Tibial artery (tissue), 4 donors: ENCODE measurements at regions not wholly inside any gene's neighbourhood (a gene's known extent, or its start where the extent isn't known, plus 50 kb on each side); places are given as distances from the start of the nearest gene placed in this dataset.

Source experiments
- DNase-seq, 2 donors: peaks; one replicate each; pipeline ENCODE4 v3.0.0-alpha.2; 2019
- H3K27ac ChIP-seq, 2 donors: fragments of 200-600 bp; sonication (generic) in 1 of 2; 1 replicate in 1 of 2; 2 replicates in 1 of 2; pipeline ENCODE4 v1.5.1; 2018 to 2019; ENCODE audit warnings: mild to moderate bottlenecking in 1 of 2
- H3K27me3 ChIP-seq, 2 donors: fragments of 200-600 bp; sonication (generic) in 1 of 2; one replicate each; pipeline versions ENCODE4 v1.5.1 to v1.6.0; 2016 to 2019
- H3K36me3 ChIP-seq, 3 donors: fragments of 200-600 bp; sonication (generic) in 2 of 3; one replicate each; pipeline ENCODE4 v1.5.1; 2016 to 2019; ENCODE audit warnings: mild to moderate bottlenecking in 2 of 3
- H3K4me1 ChIP-seq, 4 donors: fragments of 200-600 bp; sonication (generic) in 2 of 4; 1 replicate in 3 of 4; 2 replicates in 1 of 4; pipeline ENCODE4 v1.5.1; 2016 to 2019
- H3K4me3 ChIP-seq, 2 donors: fragments of 200-600 bp; sonication (generic) in 1 of 2; 1 replicate in 1 of 2; 2 replicates in 1 of 2; pipeline ENCODE4 v1.5.1; 2018 to 2019; ENCODE audit warnings: mild to moderate bottlenecking in 2 of 2
- H3K9me3 ChIP-seq, 3 donors: fragments of 200-600 bp; sonication (generic) in 1 of 3; one replicate each; pipeline ENCODE4 v1.5.1; 2016 to 2019
- intact Hi-C: fragments of 100-400 bp; cut with DNase I; formaldehyde crosslinking; loops from one replicate; pipeline ENCODE4 v1.15.0; 2023; ENCODE audit warnings: low total_unique reads
- TF ChIP-seq, protein P1 (sequence below), 2 experiments: fragments of 200-600 bp in 1 of 2; fragments of 450-650 bp in 1 of 2; IDR thresholded peaks; one replicate each; pipeline ENCODE4 v1.5.1; 2017 to 2019; ENCODE audit warnings: antibody characterized with exemption in 2 of 2, mild to moderate bottlenecking in 1 of 2, moderate library complexity in 1 of 2

DNA sequence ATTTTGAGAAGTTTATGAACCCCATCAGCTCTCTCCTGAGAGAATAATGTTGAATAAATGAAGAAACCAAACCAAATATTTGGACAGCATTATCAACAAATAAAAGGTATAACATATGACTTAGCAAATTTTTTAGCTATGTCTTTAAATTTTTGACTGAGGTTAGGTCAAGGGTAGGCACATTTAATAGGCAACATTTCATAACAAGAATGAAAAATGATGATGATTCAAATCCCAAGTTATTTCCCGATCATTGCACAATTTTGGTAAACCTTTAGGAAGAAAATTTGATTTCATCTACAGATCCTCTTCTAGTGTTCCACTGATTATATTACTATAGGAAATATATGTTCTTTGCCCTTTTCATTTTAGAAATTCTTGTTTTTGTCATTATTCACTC lies 123.7 kb upstream of the TLR3 start:
- Histone ChIP-seq H3K36me3 (no peaks in the 10 kb centered on the region), H3K4me1 (no peaks in the 10 kb centered on the region), H3K4me3 (no peak overlapping the region), H3K27me3 (no peaks in the 10 kb centered on the region), H3K9me3 (no peaks in the 10 kb centered on the region), H3K27ac (no peak overlapping the region)
- DNase-seq, result no peak
- intact Hi-C loops, result no loop called here
- TF ChIP-seq, protein P1, sequence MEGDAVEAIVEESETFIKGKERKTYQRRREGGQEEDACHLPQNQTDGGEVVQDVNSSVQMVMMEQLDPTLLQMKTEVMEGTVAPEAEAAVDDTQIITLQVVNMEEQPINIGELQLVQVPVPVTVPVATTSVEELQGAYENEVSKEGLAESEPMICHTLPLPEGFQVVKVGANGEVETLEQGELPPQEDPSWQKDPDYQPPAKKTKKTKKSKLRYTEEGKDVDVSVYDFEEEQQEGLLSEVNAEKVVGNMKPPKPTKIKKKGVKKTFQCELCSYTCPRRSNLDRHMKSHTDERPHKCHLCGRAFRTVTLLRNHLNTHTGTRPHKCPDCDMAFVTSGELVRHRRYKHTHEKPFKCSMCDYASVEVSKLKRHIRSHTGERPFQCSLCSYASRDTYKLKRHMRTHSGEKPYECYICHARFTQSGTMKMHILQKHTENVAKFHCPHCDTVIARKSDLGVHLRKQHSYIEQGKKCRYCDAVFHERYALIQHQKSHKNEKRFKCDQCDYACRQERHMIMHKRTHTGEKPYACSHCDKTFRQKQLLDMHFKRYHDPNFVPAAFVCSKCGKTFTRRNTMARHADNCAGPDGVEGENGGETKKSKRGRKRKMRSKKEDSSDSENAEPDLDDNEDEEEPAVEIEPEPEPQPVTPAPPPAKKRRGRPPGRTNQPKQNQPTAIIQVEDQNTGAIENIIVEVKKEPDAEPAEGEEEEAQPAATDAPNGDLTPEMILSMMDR (IDR thresholded peaks at IDR 0.05), result no peak

DNA sequence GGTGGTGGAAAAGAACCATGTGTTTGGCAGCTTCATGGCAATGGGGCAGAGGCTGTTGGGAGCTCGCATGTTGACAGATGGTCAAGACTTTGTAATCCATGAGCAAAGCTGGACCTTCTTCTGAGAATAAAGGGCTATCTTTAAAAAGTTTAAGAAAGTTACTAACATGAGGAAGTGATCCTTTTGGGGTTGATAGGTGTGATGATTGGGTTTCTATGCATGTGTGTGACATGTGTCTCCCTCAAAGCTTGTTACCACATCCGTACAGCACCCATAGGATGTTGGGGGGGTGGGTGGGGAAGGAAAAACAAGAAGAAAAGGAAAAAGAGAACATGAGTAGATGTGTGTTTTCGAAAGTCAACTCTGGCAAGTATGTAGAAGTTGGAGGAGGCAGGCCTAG lies 123.0 kb upstream of the TLR3 start:
- H3K27me3 ChIP-seq, result no peaks in the 10 kb centered on the region
- H3K4me1 ChIP-seq, result no peaks in the 10 kb centered on the region
- no peaks in the 10 kb centered on the region for H3K9me3 ChIP-seq
- no peak overlapping the region for H3K27ac ChIP-seq
- no peak overlapping the region for H3K4me3 ChIP-seq
- TF ChIP-seq, protein P1 (IDR thresholded peaks at IDR 0.05), result no peak
- DNase-seq, result no peak
- intact Hi-C loops, result no loop called here
- no peaks in the 10 kb centered on the region for H3K36me3 ChIP-seq

DNA sequence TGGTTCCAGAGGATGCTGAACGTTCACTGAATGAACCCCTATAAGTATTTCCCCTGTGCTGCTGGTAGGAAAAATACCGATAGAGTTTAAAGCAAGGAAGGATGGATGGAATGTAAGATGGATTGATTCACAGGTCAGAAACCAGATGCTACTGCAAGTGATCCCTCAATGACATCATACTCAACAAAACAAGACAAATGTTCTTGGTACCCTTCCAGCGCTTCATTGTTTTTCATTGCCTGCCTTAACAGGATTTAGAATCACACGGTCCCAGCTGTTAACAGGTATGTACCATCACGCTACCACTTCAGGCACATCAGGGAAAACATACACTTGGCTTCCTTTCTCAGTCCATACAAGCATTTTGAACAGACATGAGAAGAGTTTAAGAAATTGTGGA lies 118.1 kb upstream of the TLR3 start:
- no peaks in the 10 kb centered on the region for H3K36me3 ChIP-seq
- intact Hi-C loops, result no loop called here
- DNase-seq, result no peak

DNA sequence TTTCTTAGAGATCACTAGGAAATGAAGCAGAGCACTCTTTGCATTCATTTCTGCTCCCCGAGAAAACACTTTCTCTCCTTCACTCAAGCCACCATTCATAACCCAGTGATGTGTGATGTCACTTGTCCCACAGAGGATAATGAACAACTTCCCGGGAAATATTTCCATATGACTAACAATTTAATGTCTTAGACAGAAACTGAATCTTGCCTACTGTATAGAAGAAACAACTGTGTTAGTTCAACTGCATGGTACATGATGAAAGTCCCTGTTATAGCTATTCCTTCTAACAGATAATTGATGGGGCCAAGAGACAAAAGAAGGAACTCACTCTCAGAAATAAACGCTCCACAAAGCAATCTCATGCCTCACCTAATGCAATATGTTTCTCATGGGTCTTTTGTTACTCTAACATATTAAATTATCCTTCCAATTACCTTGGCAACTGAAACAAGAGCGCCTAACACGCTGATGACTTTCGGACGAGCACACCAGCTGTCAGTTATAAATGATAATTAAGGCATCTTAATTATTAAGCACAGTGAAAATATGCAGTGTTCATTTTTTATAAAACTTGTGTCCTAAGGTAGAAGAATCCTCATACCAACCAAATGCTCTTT lies 113.7 kb upstream of the TLR3 start:
- no peak for DNase-seq
- Histone ChIP-seq H3K36me3 (no peaks in the 10 kb centered on the region), H3K27ac (no peak overlapping the region), H3K9me3 (no peaks in the 10 kb centered on the region), H3K4me1 (no peaks in the 10 kb centered on the region), H3K27me3 (no peaks in the 10 kb centered on the region), H3K4me3 (no peak overlapping the region)
- TF ChIP-seq, protein P1 (IDR thresholded peaks at IDR 0.05), result no peak
- intact Hi-C loops, result no loop called here

More for the DNA sequence above, 118.1 kb upstream of the TLR3 start:
- H3K4me1 ChIP-seq, result no peaks in the 10 kb centered on the region
- H3K4me3 ChIP-seq, result no peak overlapping the region
- no peaks in the 10 kb centered on the region for H3K9me3 ChIP-seq
- TF ChIP-seq, protein P1 (IDR thresholded peaks at IDR 0.05), result no peak
- H3K27ac ChIP-seq, result no peak overlapping the region
- H3K27me3 ChIP-seq, result no peaks in the 10 kb centered on the region

DNA sequence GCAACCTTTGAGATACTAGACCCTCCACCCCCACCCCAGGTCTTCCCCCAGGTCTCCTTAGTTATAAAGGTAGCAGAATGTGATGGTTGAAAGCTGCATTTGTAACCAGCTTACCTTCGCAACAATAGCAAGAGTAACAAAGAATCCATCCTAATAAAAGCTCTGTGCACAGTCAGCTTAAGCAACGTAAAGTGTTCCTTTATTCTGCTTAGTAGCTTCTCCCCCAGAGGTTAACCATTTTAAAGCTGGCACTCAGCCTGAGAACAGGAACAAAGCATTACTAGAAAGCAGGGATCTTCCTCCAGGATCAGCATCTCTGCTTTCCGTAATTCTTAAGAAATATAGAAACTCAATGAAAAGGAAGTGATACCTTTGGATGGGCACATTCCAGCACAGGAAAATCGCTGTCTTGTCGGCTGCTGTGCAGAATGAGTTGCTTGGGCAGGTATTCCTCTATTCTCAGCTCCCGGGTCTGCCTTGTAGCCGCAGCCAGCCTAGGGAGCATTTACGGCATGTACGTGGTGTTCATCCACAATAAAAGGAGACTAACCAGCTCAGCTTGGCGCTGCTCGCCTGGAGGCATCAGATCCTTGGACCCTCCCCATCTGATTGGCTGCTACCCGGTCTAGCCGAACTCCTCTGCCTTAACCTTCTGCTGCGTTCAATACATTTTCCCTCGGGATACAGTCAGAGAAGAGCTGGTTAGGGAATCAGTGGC lies 113.0 kb upstream of the TLR3 start:
- intact Hi-C loops, result no loop called here
- H3K9me3 ChIP-seq, result no peaks in the 10 kb centered on the region
- no peaks in the 10 kb centered on the region for H3K36me3 ChIP-seq
- no peak for DNase-seq
- H3K4me1 ChIP-seq, result no peaks in the 10 kb centered on the region
- H3K27me3 ChIP-seq, result no peaks in the 10 kb centered on the region
- TF ChIP-seq, protein P1 (IDR thresholded peaks at IDR 0.05), result no peak
- no peak overlapping the region for H3K4me3 ChIP-seq
- no peak overlapping the region for H3K27ac ChIP-seq
